GM23338 (cell line): ENCODE measurements at regions not wholly inside any gene's neighbourhood (a gene's known extent, or its start where the extent isn't known, plus 50 kb on each side); places are given as distances from the start of the nearest gene placed in this dataset.

Experiments
- ATAC-seq: fragments of 200-7000 bp; cut with Tn5 transposase; 3 replicates; pipeline ENCODE4 v1.9.1; 2020
- DNase-seq: peaks from one replicate; pipeline ENCODE4 v3.0.0-alpha.2; 2015; ENCODE audit warnings: low spot score
- H2AFZ ChIP-seq: fragments of 200-600 bp; sonication (generic); 2 replicates; pipeline ENCODE4 v1.8.0; 2016; ENCODE audit warnings: antibody characterized with exemption, mild to moderate bottlenecking, moderate library complexity
- H3F3A ChIP-seq: fragments of 200-600 bp; sonication (generic); replicated peaks from 2 replicates; pipeline ENCODE4 v1.8.0; 2017; ENCODE audit warnings: antibody characterized with exemption, mixed run types, low read depth
- H3K27ac ChIP-seq: fragments of 200-600 bp; sonication (generic); 2 replicates; pipeline ENCODE4 v1.6.1; 2016; ENCODE audit warnings: low read depth
- H3K27me3 ChIP-seq: fragments of 200-600 bp; sonication (generic); 2 replicates; pipeline ENCODE4 v1.8.0; 2016; ENCODE audit warnings: mild to moderate bottlenecking, mixed run types, moderate library complexity; ENCODE audit not compliant: insufficient read depth
- H3K36me3 ChIP-seq: fragments of 200-600 bp; sonication (generic); 2 replicates; pipeline ENCODE4 v1.8.0; 2016; ENCODE audit warnings: mild to moderate bottlenecking; ENCODE audit not compliant: insufficient read depth
- H3K4me1 ChIP-seq: fragments of 200-600 bp; sonication (generic); 2 replicates; pipeline ENCODE4 v1.8.0; 2016; ENCODE audit warnings: mild to moderate bottlenecking, moderate library complexity; ENCODE audit not compliant: insufficient read depth
- H3K4me2 ChIP-seq: fragments of 200-600 bp; sonication (generic); 2 replicates; pipeline ENCODE4 v1.7.1; 2017; ENCODE audit warnings: mixed run types
- H3K4me3 ChIP-seq: fragments of 200-600 bp; sonication (generic); 2 replicates; pipeline ENCODE4 v1.6.1; 2016; ENCODE audit warnings: mixed run types
- H3K79me2 ChIP-seq: fragments of 200-600 bp; sonication (generic); replicated peaks from 2 replicates; pipeline ENCODE4 v1.8.0; 2017; ENCODE audit warnings: mild to moderate bottlenecking; ENCODE audit not compliant: insufficient read depth
- H3K9me2 ChIP-seq: fragments of 200-600 bp; sonication (generic); 2 replicates; pipeline ENCODE4 v1.8.0; 2017; ENCODE audit not compliant: insufficient read depth
- H4K20me1 ChIP-seq: fragments of 200-600 bp; sonication (generic); replicated peaks from 2 replicates; pipeline ENCODE4 v1.8.0; 2017; ENCODE audit warnings: mild to moderate bottlenecking; ENCODE audit not compliant: insufficient read depth
- H3K27ac Mint-ChIP-seq: 2 replicates; pipeline ENCODE4 v1.8.0; 2020; ENCODE audit warnings: inconsistent platforms, mild to moderate bottlenecking, moderate library complexity, mixed read lengths
- H3K27me3 Mint-ChIP-seq: 3 replicates; pipeline ENCODE4 v1.8.0; 2022; ENCODE audit warnings: low read depth, mild to moderate bottlenecking, moderate library complexity, mixed read lengths, inconsistent platforms; ENCODE audit not compliant: insufficient read depth, poor library complexity
- H3K36me3 Mint-ChIP-seq: 3 replicates; pipeline ENCODE4 v1.8.0; 2021; ENCODE audit warnings: low read depth, mild to moderate bottlenecking, inconsistent platforms, moderate library complexity, mixed read lengths
- H3K4me1 Mint-ChIP-seq: 3 replicates; pipeline ENCODE4 v1.8.0; 2020; ENCODE audit warnings: mild to moderate bottlenecking, inconsistent platforms, mixed read lengths
- H3K4me3 Mint-ChIP-seq: 3 replicates; pipeline ENCODE4 v1.8.0; 2021; ENCODE audit warnings: moderate library complexity, mild to moderate bottlenecking, inconsistent platforms, mixed read lengths
- H3K9me3 Mint-ChIP-seq: 3 replicates; pipeline ENCODE4 v1.8.0; 2020; ENCODE audit warnings: moderate library complexity, mild to moderate bottlenecking, inconsistent platforms, mixed read lengths
- CREB1 ChIP-seq: fragments of 250-450 bp; sonication (Bioruptor Pico); IDR thresholded peaks from 2 replicates; pipeline ENCODE4 v1.5.0; 2020; ENCODE audit warnings: low read depth, mild to moderate bottlenecking, moderate library complexity
- ETS1 ChIP-seq: IDR thresholded peaks from 2 replicates; pipeline ENCODE4 v1.6.1; 2016; ENCODE audit warnings: antibody characterized with exemption
- EZH2 ChIP-seq: fragments of 200-600 bp; sonication (generic); IDR thresholded peaks from one replicate; pipeline ENCODE4 v1.8.0; 2017; ENCODE audit warnings: antibody characterized with exemption, mild to moderate bottlenecking, low read depth; ENCODE audit not compliant: unreplicated experiment
- EZH2phosphoT487 ChIP-seq: fragments of 200-600 bp; sonication (generic); IDR thresholded peaks from one replicate; pipeline ENCODE4 v1.8.1; 2018; ENCODE audit warnings: antibody characterized with exemption; ENCODE audit not compliant: unreplicated experiment
- POLR2AphosphoS5 ChIP-seq: IDR thresholded peaks from 2 replicates; pipeline ENCODE4 v1.6.1; 2016; ENCODE audit warnings: antibody characterized with exemption, low read depth
- REST ChIP-seq: IDR thresholded peaks from one replicate; pipeline ENCODE4 v1.6.1; 2018; ENCODE audit warnings: antibody characterized with exemption; ENCODE audit not compliant: unreplicated experiment
- STAT1 ChIP-seq: IDR thresholded peaks from one replicate; pipeline ENCODE4 v1.6.1; 2016; ENCODE audit warnings: antibody characterized with exemption; ENCODE audit not compliant: unreplicated experiment
- ZNF114 ChIP-seq: fragments of 250-450 bp; sonication (Bioruptor Pico); IDR thresholded peaks from 2 replicates; pipeline ENCODE4 v1.5.0; 2020; ENCODE audit warnings: mild to moderate bottlenecking, moderate library complexity
- ZNF331 ChIP-seq: fragments of 250-450 bp; sonication (Bioruptor Pico); IDR thresholded peaks from 2 replicates; pipeline ENCODE4 v1.5.0; 2020; ENCODE audit warnings: low read depth, mild to moderate bottlenecking, moderate library complexity

DNA sequence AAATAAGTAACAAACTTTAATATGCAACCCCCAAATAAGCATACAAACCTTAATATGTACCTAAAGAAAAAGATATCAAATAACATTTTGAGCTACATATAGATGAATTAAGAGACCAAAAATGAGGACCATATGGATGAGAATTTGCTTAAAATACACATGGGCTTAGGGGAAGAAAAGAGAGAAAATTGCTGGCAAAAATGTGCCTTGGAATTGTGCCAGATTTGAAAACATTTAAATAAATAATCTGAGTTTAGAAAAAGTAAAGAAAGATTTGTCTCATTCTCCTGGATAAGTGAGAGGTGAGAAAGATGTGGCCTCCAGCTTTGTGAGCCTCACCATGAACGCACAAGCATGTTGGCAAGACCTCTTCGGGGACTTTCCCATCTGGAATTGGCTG, 372.6 kb downstream of the SOX11 start:
- Histone ChIP-seq H3K9me2 (no peaks in the 10 kb centered on the region), H3K27ac (no peak overlapping the region), H3F3A (no peaks in the 10 kb centered on the region), H2AFZ (no peak overlapping the region), H3K4me2 (no peak overlapping the region), H3K36me3 (no peaks in the 10 kb centered on the region), H3K79me2 (no peaks in the 10 kb centered on the region), H3K4me3 (no peak overlapping the region), H3K27me3 (no peaks in the 10 kb centered on the region), H3K4me1 (peaks cover 3% of the 10 kb centered on the region), H4K20me1 (no peaks in the 10 kb centered on the region)
- Mint-ChIP-seq H3K27ac (no peak overlapping the region), H3K9me3 (peaks cover 68% of the 10 kb centered on the region), H3K36me3 (no peaks in the 10 kb centered on the region), H3K4me3 (no peak overlapping the region), H3K27me3 (peaks cover 8% of the 10 kb centered on the region), H3K4me1 (peaks cover 8% of the 10 kb centered on the region; the same call in 2 of the 3 replicates)
- no peak for ATAC-seq
- TF ChIP-seq EZH2phosphoT487 = no peak
- TF ChIP-seq ETS1 = no peak
- no peak for TF ChIP-seq EZH2
- no peak for TF ChIP-seq ZNF331
- TF ChIP-seq REST = no peak
- TF ChIP-seq POLR2AphosphoS5 = no peak
- TF ChIP-seq CREB1 (CRISPR knock-in tag) = no peak
- no peak for TF ChIP-seq ZNF114 (CRISPR knock-in tag)
- no peak for DNase-seq

GRCh38 chr2:6065703-6066102, 373.5 kb downstream of the SOX11 start:
- Histone ChIP-seq H3F3A (no peaks in the 10 kb centered on the region), H3K27me3 (no peaks in the 10 kb centered on the region), H3K9me2 (no peaks in the 10 kb centered on the region), H3K27ac (no peak overlapping the region), H2AFZ (no peak overlapping the region), H4K20me1 (no peaks in the 10 kb centered on the region), H3K4me1 (peaks cover 5% of the 10 kb centered on the region), H3K36me3 (no peaks in the 10 kb centered on the region), H3K4me2 (no peak overlapping the region), H3K79me2 (no peaks in the 10 kb centered on the region), H3K4me3 (no peak overlapping the region)
- peaks cover 10% of the 10 kb centered on the region for H3K4me1 Mint-ChIP-seq
- TF ChIP-seq EZH2 = no peak
- no peak for TF ChIP-seq ETS1
- no peak for TF ChIP-seq EZH2phosphoT487
- TF ChIP-seq ZNF114 (CRISPR knock-in tag) = no peak
- no peak for TF ChIP-seq POLR2AphosphoS5
- no peak for TF ChIP-seq REST
- TF ChIP-seq STAT1 = no peak
- no peak overlapping the region for H3K27ac Mint-ChIP-seq
- H3K4me3 Mint-ChIP-seq = no peak overlapping the region
- no peak for ATAC-seq
- no peak for DNase-seq
- peaks cover 8% of the 10 kb centered on the region for H3K27me3 Mint-ChIP-seq
- H3K9me3 Mint-ChIP-seq = peaks cover 66% of the 10 kb centered on the region
- no peaks in the 10 kb centered on the region for H3K36me3 Mint-ChIP-seq
